Activated CD4-positive, CD25-positive, alpha-beta regulatory T cell treated with anti-CD3 and anti-CD28 coated beads, Interleukin-2, amount 50 U/mL, for 72 hours (primary cell): ENCODE measurements at regions not wholly inside any gene's neighbourhood (a gene's known extent, or its start where the extent isn't known, plus 50 kb on each side); places are given as distances from the start of the nearest gene placed in this dataset.
A peak's percentile ranks its signal among the peaks of the same experiment; 100 is the strongest.

Experiments used
- DNase-seq: peaks from one replicate; pipeline ENCODE4 v3.0.0; 2021

- DNase-seq = no peak
Measured at GRCh38 chr5:72615061-72615460, 107.9 kb upstream of the ZNF366 start.

DNA sequence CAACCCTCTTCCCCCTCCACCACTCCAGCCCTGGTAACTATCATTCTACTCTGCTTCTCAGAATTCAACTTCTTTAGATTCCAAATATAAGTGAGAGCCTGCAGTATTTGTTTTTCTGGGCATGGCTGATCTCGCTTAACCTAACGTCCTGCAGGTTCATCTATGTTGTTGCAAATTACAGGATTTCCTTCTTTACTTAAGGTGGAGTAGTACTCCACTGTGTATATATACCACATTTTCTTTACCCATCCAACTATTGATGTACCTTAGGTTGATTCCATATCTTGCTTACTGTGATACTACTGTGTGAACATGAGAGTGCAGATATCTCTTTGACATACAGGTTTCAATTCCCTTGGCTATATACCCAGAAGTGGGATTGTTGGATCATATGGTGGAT, 106.3 kb upstream of the ZNF366 start:
- no peak for DNase-seq

GRCh38 chr5:72612810-72613209, 105.6 kb upstream of the ZNF366 start:
- DNase-seq = no peak

GRCh38 chr5:72611118-72611730, 104.0 kb upstream of the ZNF366 start:
- DNase-seq = peak; percentile 41

DNA sequence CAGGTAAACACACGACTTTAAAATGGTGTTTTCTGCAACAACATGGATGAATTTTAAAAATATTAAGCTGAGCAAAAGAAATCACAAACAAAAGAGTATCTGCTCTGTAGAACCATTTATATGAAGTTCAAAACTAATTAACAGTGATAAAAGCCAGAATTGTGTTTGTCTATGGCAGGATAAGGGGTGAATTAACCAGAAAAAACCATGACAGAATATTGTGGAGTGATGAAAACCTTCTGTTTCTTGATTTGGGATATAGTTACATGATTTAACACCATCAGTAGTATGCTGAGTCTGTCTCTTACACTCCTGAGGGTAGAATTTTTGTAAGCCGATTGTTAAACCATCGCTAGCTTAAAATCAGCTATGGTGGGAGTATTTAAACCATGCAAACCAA, 101.7 kb upstream of the ZNF366 start:
- no peak for DNase-seq

DNA sequence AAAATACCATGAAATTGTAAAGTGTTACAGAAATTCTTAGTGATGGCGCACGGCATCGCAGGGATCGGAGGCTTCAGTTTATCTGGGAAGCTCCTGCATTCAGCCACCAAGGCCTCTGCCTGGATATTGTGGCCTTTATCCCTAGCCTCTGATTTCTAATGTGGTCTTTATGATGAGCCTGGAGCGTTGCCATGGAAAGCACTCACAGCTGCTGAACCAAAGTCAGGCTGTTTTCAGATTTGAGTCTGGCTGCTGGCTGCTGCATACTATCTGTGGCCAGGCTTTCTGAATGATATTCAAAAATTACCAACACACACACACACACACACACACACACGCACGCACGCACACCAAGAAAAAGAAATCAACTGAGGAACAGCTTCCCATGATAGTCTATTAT, 101.1 kb upstream of the ZNF366 start:
- no peak for DNase-seq

DNA sequence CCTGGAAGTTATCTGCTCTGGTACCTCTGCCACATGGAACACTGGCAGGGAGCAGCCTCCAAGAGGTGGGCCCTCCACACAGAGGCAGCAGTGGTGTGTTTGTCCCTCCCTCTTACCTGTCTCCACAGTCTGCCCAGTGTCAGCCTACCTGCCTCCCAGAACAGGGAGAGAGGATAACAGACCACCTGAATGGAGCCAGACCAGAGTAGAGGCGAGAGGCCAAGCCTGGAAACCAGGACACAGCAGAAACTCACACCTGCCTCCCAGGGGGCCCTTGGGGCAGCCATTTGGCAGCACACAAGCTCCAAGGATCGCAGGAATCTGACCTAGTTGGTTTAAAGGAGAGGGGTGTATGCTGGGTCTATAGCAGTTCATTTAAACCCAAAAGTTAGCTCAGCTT, 100.2 kb upstream of the ZNF366 start:
- no peak for DNase-seq

DNA sequence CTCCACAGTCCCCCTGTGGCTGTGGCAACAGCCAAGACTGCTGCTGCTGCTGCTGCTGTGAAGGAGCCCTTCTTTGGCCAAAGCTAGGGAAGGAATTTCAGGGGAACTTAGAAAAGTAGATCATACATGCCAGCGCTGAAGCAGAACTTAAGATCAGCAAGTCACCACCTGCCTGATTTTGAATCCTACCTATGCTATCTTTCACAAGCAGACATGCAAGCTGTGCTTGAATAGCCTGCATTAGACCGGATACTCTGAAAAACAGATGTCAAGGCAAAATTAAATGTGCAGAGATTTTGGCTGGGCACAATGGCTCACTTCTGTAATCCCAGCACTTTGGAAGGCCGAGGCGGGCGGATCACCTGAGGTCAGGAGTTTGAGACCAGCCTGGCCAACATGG, 99.3 kb upstream of the ZNF366 start:
- DNase-seq = no peak

GRCh38 chr5:72605632-72606031, 98.4 kb upstream of the ZNF366 start:
- DNase-seq = no peak

- no peak for DNase-seq
Measured at GRCh38 chr5:72604798-72605154, 97.6 kb upstream of the ZNF366 start.

- DNase-seq = no peak
Measured at GRCh38 chr5:72604111-72604797, 97.0 kb upstream of the ZNF366 start.

- no peak for DNase-seq
Measured at GRCh38 chr5:72602696-72603685, 95.8 kb upstream of the ZNF366 start.

DNA sequence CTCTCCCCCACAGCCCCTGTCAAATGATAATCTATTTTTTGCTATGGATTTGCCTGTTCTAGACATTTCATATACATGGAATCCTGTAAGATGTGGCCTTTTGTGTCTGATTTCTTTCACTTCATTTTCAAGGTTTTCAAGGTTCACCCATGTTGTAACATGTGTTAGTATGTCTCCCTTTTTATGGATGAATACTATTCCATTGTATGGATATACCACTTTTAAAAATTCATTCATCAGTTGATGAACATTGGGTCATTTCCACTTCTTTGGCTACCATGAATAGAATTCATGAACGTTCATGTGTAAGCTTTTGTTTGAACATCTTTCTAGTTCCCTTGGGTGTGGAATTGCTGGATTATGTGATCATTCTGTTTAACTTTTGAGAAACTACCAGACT, 94.7 kb upstream of the ZNF366 start:
- DNase-seq = no peak

DNA sequence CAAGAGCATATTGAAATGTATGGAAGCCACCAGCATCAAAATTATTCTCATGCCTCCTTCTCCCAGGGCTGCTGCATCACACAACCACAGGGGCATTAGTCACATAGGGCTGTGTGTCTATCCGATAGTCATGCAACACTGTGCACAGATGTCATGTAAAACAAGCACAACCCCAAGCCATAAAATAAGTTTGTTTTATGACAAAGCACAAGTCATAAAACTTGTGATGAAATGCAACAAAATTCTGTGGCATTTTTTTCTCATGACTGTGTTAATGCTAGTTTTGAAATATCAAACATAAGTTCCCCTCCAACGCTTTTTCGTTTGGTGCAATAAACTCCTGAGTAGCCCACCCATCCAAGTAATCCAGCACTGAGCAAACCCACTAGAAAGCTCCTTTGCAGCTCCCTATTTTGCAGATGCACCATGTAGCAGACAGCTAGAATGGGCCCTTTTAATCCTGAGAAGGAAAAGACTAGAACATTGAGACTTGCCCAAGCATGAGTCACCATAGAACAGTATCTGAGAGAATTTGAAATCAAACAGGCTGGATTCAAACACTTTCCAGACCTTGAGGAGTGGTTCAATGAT, 93.3 kb upstream of the ZNF366 start:
- DNase-seq = no peak

- DNase-seq = no peak
Measured at GRCh38 chr5:72599519-72600370, 92.5 kb upstream of the ZNF366 start.

GRCh38 chr5:72599065-72599433, 91.8 kb upstream of the ZNF366 start:
- DNase-seq = no peak

DNA sequence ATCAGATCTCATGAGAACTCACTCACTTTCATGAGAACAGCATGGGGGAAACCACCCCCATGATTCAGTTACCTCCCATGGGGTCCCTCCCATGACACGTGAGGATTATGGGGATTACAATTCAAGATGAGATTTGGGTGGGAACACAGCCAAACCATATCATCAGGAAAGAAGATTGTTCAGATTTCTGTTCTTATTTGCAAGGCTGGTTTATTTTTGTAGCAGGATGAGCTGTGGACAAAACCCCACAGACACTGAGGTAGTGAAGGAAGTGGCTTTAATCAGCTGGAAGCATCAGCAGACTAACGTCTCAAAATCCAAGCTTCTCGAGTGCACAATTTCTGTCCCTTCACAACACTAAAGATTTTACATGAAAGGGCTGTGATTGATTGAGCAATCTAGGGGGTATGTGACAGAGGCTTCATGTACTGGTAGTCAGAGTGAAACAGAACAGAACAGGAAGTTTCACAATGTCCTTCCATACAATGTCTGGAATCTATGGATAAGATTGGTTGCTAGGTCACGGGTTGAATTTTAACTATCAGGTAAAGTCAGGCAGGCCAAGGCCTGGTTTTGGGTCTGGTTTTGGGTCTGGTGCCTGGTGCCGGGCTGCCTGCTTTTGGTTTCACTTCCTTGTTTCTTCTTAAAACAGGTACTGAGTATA, 91.3 kb upstream of the ZNF366 start:
- DNase-seq = no peak

DNA sequence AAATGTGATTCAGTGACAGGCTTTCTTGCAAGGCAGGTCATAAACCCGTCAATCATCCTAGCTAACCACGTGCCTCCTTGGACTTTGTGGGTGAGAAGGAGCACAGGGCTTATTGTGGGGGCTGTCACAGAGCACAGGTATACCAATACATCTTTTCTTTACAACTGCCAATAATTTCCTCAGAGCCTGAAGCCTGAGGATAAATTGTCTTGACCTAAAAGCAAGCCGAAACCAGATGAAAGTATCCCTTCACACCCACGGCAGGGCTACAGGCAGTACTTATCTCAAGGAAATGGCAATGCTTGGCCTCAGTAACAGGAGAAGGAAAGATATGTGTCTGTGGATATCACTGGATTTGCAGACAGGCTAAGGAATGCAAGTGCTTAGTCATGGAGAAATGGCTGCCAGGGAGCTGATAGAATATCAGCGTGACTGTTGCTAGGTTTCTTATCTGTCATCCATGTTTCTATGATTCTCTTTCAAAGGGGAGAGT, 90.3 kb upstream of the ZNF366 start:
- no peak for DNase-seq

DNA sequence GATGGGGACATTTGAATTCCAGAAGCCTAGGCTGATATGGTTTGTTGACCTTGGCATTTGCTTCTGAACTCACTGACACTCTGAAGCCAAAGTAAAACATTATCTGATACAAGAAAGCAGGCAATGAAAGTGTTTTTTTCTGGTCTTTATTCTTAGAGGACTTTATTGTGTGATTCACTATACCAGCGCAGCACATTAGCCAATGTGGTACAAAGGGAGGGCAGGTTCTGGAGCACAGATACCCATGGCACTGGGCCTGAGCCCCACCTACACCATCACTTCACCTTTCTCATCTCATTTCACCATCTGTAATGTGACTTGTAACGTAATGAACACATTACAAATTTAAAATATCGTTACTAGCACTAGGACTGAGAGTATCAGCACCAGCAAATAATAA, 89.7 kb upstream of the ZNF366 start:
- no peak for DNase-seq

DNA sequence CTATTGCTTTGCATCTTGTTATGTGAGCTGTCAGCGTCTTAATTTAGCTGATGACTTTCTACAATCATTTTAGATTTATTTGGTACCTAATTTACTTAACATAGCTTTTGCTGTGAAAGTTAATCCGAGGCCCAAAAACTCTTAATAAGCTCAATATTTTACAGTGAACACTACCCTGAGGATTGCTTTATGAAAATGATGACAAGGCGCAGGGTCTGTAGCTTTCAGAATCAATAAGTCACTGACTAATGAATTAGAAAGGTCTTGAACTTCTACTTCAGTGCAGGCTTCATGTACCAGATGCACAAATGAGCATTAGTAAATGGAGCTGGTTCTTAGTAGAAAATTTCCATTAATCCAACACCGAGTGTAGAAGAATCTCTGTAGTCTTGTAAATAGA, 81.4 kb upstream of the ZNF366 start:
- DNase-seq = no peak

GRCh38 chr5:72587661-72588308, 80.6 kb upstream of the ZNF366 start:
- DNase-seq = no peak
